SK-N-SH (cell line): ENCODE measurements at regions not wholly inside any gene's neighbourhood (a gene's known extent, or its start where the extent isn't known, plus 50 kb on each side); places are given as distances from the start of the nearest gene placed in this dataset.

Experiments
- CTCF ChIA-PET: fragments of 300-600, 350-600 bp; formaldehyde crosslinking; extraction: SDS; loops from one replicate; lab custom pipeline; 2021; lab: Yijun Ruan, JAX
- POLR2A ChIA-PET: fragments of 350-600 bp; sonication (Branson Sonifier 250); formaldehyde crosslinking; extraction: SDS; loops from one replicate; lab custom pipeline; 2020; ENCODE audit warnings: antibody characterized with exemption, inconsistent platforms; lab: Yijun Ruan, JAX
- DNase-seq: peaks from one replicate; pipeline ENCODE4 v3.0.0; 2012
- H2AFZ ChIP-seq: fragments of 200-600 bp; sonication (generic); 2 replicates; pipeline ENCODE4 v1.8.1; 2016; ENCODE audit warnings: antibody characterized with exemption, mild to moderate bottlenecking, low read depth
- H3F3A ChIP-seq: fragments of 200-600 bp; sonication (generic); replicated peaks from 2 replicates; pipeline ENCODE3; 2016; ENCODE audit warnings: antibody characterized with exemption, mild to moderate bottlenecking; ENCODE audit not compliant: insufficient read depth
- H3K27ac ChIP-seq, 2 experiments: fragments of 200-500 bp in 1 of 2; fragments of 200-600 bp in 1 of 2; sonication (Bioruptor generic) in 1 of 2; sonication (generic), shearing (Covaris generic) in 1 of 2; 2 replicates each; pipeline versions ENCODE4 v1.5.1 to v1.6.1; 2014 to 2016; ENCODE audit warnings: low read depth in 2 of 2, inconsistent platforms in 1 of 2, low read length in 1 of 2, mild to moderate bottlenecking in 1 of 2, mixed read lengths in 1 of 2
- H3K27me3 ChIP-seq: fragments of 200-600 bp; sonication (generic), shearing (Covaris generic); 2 replicates; pipeline ENCODE4 v1.6.1; 2016; ENCODE audit warnings: mixed run types; ENCODE audit not compliant: insufficient read depth
- H3K36me3 ChIP-seq, 2 experiments: fragments of 200-500 bp in 1 of 2; fragments of 200-600 bp in 1 of 2; sonication (Bioruptor generic) in 1 of 2; sonication (generic) in 1 of 2; replicated peaks in 1 of 2; 2 replicates each; pipeline versions ENCODE3 to v1.5.1; 2014 to 2016; ENCODE audit warnings: low read length in 1 of 2, mild to moderate bottlenecking in 1 of 2; ENCODE audit not compliant: insufficient read depth in 2 of 2, control insufficient read depth in 1 of 2
- H3K4me1 ChIP-seq, 2 experiments: fragments of 200-500 bp in 1 of 2; fragments of 200-600 bp in 1 of 2; sonication (Bioruptor generic) in 1 of 2; sonication (generic), shearing (Covaris generic) in 1 of 2; 2 replicates each; pipeline versions ENCODE4 v1.5.1 to v1.6.1; 2014 to 2016; ENCODE audit warnings: low read depth in 1 of 2, low read length in 1 of 2, mixed run types in 1 of 2; ENCODE audit not compliant: insufficient read depth in 2 of 2, control insufficient read depth in 1 of 2
- H3K4me2 ChIP-seq: fragments of 200-600 bp; sonication (generic), shearing (Covaris generic); 2 replicates; pipeline ENCODE4 v1.6.1; 2017; ENCODE audit warnings: mixed run types
- H3K4me3 ChIP-seq, 2 experiments: fragments of 200-500 bp in 1 of 2; fragments of 200-600 bp in 1 of 2; sonication (Bioruptor generic) in 1 of 2; sonication (generic), shearing (Covaris generic) in 1 of 2; 2 replicates each; pipeline versions ENCODE4 v1.5.1 to v1.8.1; 2014 to 2016; ENCODE audit warnings: low read depth in 2 of 2, inconsistent platforms in 1 of 2, low read length in 1 of 2, mild to moderate bottlenecking in 1 of 2, mixed read lengths in 1 of 2, moderate library complexity in 1 of 2
- H3K79me2 ChIP-seq: fragments of 200-600 bp; sonication (generic); 2 replicates; pipeline ENCODE4 v1.8.1; 2017; ENCODE audit warnings: mild to moderate bottlenecking; ENCODE audit not compliant: insufficient read depth
- H3K9ac ChIP-seq: fragments of 200-600 bp; sonication (generic); 2 replicates; pipeline ENCODE4 v1.6.1; 2017; ENCODE audit warnings: mixed run types
- H3K9me2 ChIP-seq: fragments of 200-600 bp; sonication (generic); 2 replicates; pipeline ENCODE4 v1.6.1; 2017; ENCODE audit warnings: mixed run types
- H3K9me3 ChIP-seq: fragments of 200-600 bp; sonication (generic); 2 replicates; pipeline ENCODE4 v1.6.1; 2017; ENCODE audit warnings: mixed run types, mild to moderate bottlenecking, moderate library complexity
- H4K20me1 ChIP-seq: fragments of 200-600 bp; sonication (generic); 2 replicates; pipeline ENCODE4 v1.6.1; 2017; ENCODE audit warnings: mild to moderate bottlenecking, mixed run types; ENCODE audit not compliant: insufficient read depth
- CTCF ChIP-seq: fragments of 200-600 bp; sonication (generic); IDR thresholded peaks from 2 replicates; pipeline ENCODE4 v1.6.1; 2017; ENCODE audit warnings: antibody characterized with exemption, mild to moderate bottlenecking, moderate library complexity
- ELF1 ChIP-seq: IDR thresholded peaks from 2 replicates; pipeline ENCODE4 v1.4.0; 2012
- EP300 ChIP-seq, 2 experiments: IDR thresholded peaks; 2 replicates each; pipeline versions ENCODE4 v1.4.0 to v1.6.1; 2012; ENCODE audit warnings: borderline replicate concordance in 1 of 2, low read depth in 1 of 2, low read length in 1 of 2
- FOSL2 ChIP-seq: IDR thresholded peaks from 2 replicates; pipeline ENCODE4 v1.4.0; 2012; ENCODE audit warnings: low read depth, mild to moderate bottlenecking, moderate library complexity, borderline replicate concordance
- FOXJ3 ChIP-seq: sonication (generic); formaldehyde crosslinking; IDR thresholded peaks from 2 replicates; pipeline ENCODE4 v1.5.1; 2020; ENCODE audit warnings: mild to moderate bottlenecking, missing genetic modification reagents
- FOXM1 ChIP-seq: IDR thresholded peaks from 2 replicates; pipeline ENCODE4 v1.4.0; 2012; ENCODE audit warnings: low read depth, mild to moderate bottlenecking
- GATA2 ChIP-seq: sonication (generic); formaldehyde crosslinking; IDR thresholded peaks from 2 replicates; pipeline ENCODE4 v1.5.0; 2020; ENCODE audit warnings: mild to moderate bottlenecking, missing genetic modification reagents
- JUND ChIP-seq: IDR thresholded peaks from 2 replicates; pipeline ENCODE4 v1.4.0; 2012
- MXI1 ChIP-seq: IDR thresholded peaks from 2 replicates; pipeline ENCODE4 v1.6.1; 2012; ENCODE audit warnings: mild to moderate bottlenecking, low read depth, low read length, improper control_type of control experiment
- NRF1 ChIP-seq: IDR thresholded peaks from 2 replicates; pipeline ENCODE4 v1.6.1; 2012; ENCODE audit warnings: low read depth, mild to moderate bottlenecking, low read length
- PBX3 ChIP-seq: IDR thresholded peaks from 2 replicates; pipeline ENCODE4; 2012
- RAD21 ChIP-seq: IDR thresholded peaks from 2 replicates; pipeline ENCODE4 v1.6.1; 2012; ENCODE audit warnings: mild to moderate bottlenecking, low read length
- SIN3A ChIP-seq: IDR thresholded peaks from 2 replicates; pipeline ENCODE4 v1.6.1; 2012; ENCODE audit warnings: low read depth, mild to moderate bottlenecking, low read length, moderate library complexity, borderline replicate concordance
- TAF1 ChIP-seq: IDR thresholded peaks from 2 replicates; pipeline ENCODE4 v1.6.1; 2012; ENCODE audit warnings: low read depth, mild to moderate bottlenecking, low read length, moderate library complexity, borderline replicate concordance
- TCF12 ChIP-seq: IDR thresholded peaks from 2 replicates; pipeline ENCODE4 v1.4.0; 2012
- WGBS: methylation state at CpG from one replicate; pipeline ENCODE4 v1.1.6; 2017; ENCODE audit warnings: low lambda C conversion rate; 5-methylcytosine and 5-hydroxymethylcytosine counted together
- TF ChIP-seq, protein P1 (sequence below): IDR thresholded peaks from 2 replicates; pipeline ENCODE4 v1.6.1; 2012; ENCODE audit warnings: mild to moderate bottlenecking, low read depth, low read length, moderate library complexity
- TF ChIP-seq, protein P2 (sequence below): IDR thresholded peaks from 2 replicates; pipeline ENCODE4 v1.4.0; 2012; ENCODE audit warnings: low read depth
- TF ChIP-seq, protein P3 (sequence below): fragments of 150-350 bp; IDR thresholded peaks from 2 replicates; pipeline ENCODE4 v1.6.1; 2016; ENCODE audit warnings: mild to moderate bottlenecking, low read depth, low read length
- TF ChIP-seq, protein P4 (sequence below): IDR thresholded peaks from 2 replicates; pipeline ENCODE4 v1.4.0; 2012; ENCODE audit warnings: low read depth, borderline replicate concordance
- TF ChIP-seq, protein P5 (sequence below): fragments of 150-350 bp; IDR thresholded peaks from 2 replicates; pipeline ENCODE4 v1.6.1; 2017; ENCODE audit warnings: antibody characterized with exemption, low read length, low read depth, borderline replicate concordance

- 70% methylated on average over 5 of the region's 5 CpGs for WGBS
- no peaks in the 10 kb centered on the region for H3K9me2 ChIP-seq
- ChIA-PET CTCF (no interaction called here), POLR2A (no interaction called here)
- no peaks in the 10 kb centered on the region for H3K9me3 ChIP-seq
- H3K9ac ChIP-seq = no peak overlapping the region
- H3K4me2 ChIP-seq = no peak overlapping the region
- H3K27me3 ChIP-seq = no peaks in the 10 kb centered on the region
- no peaks in the 10 kb centered on the region for H3K79me2 ChIP-seq
- H2AFZ ChIP-seq = peak overlapping the region; percentile 14; the same call in 1 of the 2 replicates
- H4K20me1 ChIP-seq = no peaks in the 10 kb centered on the region
- DNase-seq = no peak
- H3K4me1 ChIP-seq = peaks cover 0 to 6% of the 10 kb centered on the region in 2 experiments; a peak in 1 of 4 replicates
- peaks cover 6% of the 10 kb centered on the region for H3F3A ChIP-seq
- H3K36me3 ChIP-seq = no peaks in the 10 kb centered on the region
- no peak overlapping the region for H3K4me3 ChIP-seq
- TF ChIP-seq CTCF (no peak), FOXM1 (no peak), ELF1 (no peak), RAD21 (no peak), NRF1 (no peak), TCF12 (no peak), FOXJ3 (CRISPR knock-in tag) (no peak), PBX3 (no peak), TAF1 (no peak), MXI1 (no peak), FOSL2 (no peak), JUND (no peak), GATA2 (no peak), SIN3A (no peak), EP300 (IDR thresholded peaks at IDR 0.05; ENCODE audit: borderline replicate concordance in 1 of 2, low read depth in 1 of 2, low read length in 1 of 2) (no peak)
- TF ChIP-seq, protein P1, sequence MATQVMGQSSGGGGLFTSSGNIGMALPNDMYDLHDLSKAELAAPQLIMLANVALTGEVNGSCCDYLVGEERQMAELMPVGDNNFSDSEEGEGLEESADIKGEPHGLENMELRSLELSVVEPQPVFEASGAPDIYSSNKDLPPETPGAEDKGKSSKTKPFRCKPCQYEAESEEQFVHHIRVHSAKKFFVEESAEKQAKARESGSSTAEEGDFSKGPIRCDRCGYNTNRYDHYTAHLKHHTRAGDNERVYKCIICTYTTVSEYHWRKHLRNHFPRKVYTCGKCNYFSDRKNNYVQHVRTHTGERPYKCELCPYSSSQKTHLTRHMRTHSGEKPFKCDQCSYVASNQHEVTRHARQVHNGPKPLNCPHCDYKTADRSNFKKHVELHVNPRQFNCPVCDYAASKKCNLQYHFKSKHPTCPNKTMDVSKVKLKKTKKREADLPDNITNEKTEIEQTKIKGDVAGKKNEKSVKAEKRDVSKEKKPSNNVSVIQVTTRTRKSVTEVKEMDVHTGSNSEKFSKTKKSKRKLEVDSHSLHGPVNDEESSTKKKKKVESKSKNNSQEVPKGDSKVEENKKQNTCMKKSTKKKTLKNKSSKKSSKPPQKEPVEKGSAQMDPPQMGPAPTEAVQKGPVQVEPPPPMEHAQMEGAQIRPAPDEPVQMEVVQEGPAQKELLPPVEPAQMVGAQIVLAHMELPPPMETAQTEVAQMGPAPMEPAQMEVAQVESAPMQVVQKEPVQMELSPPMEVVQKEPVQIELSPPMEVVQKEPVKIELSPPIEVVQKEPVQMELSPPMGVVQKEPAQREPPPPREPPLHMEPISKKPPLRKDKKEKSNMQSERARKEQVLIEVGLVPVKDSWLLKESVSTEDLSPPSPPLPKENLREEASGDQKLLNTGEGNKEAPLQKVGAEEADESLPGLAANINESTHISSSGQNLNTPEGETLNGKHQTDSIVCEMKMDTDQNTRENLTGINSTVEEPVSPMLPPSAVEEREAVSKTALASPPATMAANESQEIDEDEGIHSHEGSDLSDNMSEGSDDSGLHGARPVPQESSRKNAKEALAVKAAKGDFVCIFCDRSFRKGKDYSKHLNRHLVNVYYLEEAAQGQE = no peak
- TF ChIP-seq, protein P2, sequence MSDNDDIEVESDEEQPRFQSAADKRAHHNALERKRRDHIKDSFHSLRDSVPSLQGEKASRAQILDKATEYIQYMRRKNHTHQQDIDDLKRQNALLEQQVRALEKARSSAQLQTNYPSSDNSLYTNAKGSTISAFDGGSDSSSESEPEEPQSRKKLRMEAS = no peak
- TF ChIP-seq, protein P3, sequence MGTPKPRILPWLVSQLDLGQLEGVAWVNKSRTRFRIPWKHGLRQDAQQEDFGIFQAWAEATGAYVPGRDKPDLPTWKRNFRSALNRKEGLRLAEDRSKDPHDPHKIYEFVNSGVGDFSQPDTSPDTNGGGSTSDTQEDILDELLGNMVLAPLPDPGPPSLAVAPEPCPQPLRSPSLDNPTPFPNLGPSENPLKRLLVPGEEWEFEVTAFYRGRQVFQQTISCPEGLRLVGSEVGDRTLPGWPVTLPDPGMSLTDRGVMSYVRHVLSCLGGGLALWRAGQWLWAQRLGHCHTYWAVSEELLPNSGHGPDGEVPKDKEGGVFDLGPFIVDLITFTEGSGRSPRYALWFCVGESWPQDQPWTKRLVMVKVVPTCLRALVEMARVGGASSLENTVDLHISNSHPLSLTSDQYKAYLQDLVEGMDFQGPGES = no peak
- TF ChIP-seq, protein P4, sequence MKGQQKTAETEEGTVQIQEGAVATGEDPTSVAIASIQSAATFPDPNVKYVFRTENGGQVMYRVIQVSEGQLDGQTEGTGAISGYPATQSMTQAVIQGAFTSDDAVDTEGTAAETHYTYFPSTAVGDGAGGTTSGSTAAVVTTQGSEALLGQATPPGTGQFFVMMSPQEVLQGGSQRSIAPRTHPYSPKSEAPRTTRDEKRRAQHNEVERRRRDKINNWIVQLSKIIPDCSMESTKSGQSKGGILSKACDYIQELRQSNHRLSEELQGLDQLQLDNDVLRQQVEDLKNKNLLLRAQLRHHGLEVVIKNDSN = no peak
- TF ChIP-seq, protein P5, sequence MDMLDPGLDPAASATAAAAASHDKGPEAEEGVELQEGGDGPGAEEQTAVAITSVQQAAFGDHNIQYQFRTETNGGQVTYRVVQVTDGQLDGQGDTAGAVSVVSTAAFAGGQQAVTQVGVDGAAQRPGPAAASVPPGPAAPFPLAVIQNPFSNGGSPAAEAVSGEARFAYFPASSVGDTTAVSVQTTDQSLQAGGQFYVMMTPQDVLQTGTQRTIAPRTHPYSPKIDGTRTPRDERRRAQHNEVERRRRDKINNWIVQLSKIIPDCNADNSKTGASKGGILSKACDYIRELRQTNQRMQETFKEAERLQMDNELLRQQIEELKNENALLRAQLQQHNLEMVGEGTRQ = no peak
- no peak overlapping the region for H3K27ac ChIP-seq
Observed at GRCh38 chr2:145352484-145352883, 832.6 kb upstream of the ZEB2 start.
